Mucosa of descending colon (tissue), 3 donors: ENCODE measurements at regions not wholly inside any gene's neighbourhood (a gene's known extent, or its start where the extent isn't known, plus 50 kb on each side); places are given as distances from the start of the nearest gene placed in this dataset.

Experiments used
- ATAC-seq: fragments of 200-7000 bp; cut with Tn5 transposase; one replicate; pipeline ENCODE4 v1.9.1; 2020; ENCODE audit warnings: mild to moderate bottlenecking, moderate library complexity
- DNase-seq, 3 donors: peaks; one replicate each; pipeline ENCODE4 v3.0.0-alpha.2; 2020
- H3K36me3 ChIP-seq: fragments of 200-600 bp; one replicate; pipeline ENCODE4 v1.8.0; 2021; ENCODE audit warnings: low read depth, mild to moderate bottlenecking
- H3K4me1 ChIP-seq: fragments of 200-600 bp; one replicate; pipeline ENCODE4 v1.8.0; 2021; ENCODE audit warnings: low read depth, mild to moderate bottlenecking
- H3K4me3 ChIP-seq: fragments of 200-600 bp; one replicate; pipeline ENCODE4 v1.8.0; 2021; ENCODE audit warnings: mild to moderate bottlenecking
- H3K9me3 ChIP-seq: fragments of 200-600 bp; one replicate; pipeline ENCODE4 v1.8.0; 2021; ENCODE audit warnings: mild to moderate bottlenecking
- intact Hi-C, 2 donors: fragments of 100-400 bp; cut with DNase I in 1 of 2; cut with micrococcal nuclease in 1 of 2; formaldehyde crosslinking; loops; one replicate each; pipeline versions ENCODE4 v1.11.0 to v1.11.1; 2022; cut with DNase I, micrococcal nuclease
- TF ChIP-seq, protein P1 (sequence below): fragments of 200-600 bp; IDR thresholded peaks from one replicate; pipeline ENCODE4 v1.8.0; 2022; ENCODE audit warnings: antibody characterized with exemption, mild to moderate bottlenecking
- donor health status: DM: no; HTN: no; CAD: no; lungs with moderate emphysema.
- donor health status: DM: no; HTN: no; CAD: no.
- donor health status: DM: no; HTN: yes; CAD: no.

DNA sequence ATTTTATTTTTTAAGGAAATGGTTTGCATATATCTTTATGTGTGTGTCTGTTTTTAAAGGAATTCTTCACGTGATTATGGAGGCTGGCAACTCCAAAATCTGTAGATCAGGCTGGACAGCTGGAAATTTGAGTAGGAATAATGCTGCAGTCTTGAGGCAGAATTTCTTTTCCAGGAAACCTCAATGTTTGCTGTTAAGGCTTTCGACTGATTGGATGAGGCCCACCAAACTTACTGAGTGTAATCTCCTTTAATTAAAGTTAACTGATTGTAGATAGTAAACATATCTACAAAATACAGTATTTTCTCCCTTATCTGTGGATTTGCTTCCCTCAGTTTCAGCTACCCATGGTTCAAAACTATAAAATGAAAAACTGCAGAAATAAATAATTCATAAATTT lies 883.1 kb downstream of the TTLL7 start:
- intact Hi-C loops = no loop called here
- Histone ChIP-seq H3K36me3 (no peaks in the 10 kb centered on the region), H3K4me3 (no peak overlapping the region), H3K9me3 (no peaks in the 10 kb centered on the region), H3K4me1 (no peaks in the 10 kb centered on the region)
- ATAC-seq (no peak), DNase-seq (no peak)
- TF ChIP-seq, protein P1, sequence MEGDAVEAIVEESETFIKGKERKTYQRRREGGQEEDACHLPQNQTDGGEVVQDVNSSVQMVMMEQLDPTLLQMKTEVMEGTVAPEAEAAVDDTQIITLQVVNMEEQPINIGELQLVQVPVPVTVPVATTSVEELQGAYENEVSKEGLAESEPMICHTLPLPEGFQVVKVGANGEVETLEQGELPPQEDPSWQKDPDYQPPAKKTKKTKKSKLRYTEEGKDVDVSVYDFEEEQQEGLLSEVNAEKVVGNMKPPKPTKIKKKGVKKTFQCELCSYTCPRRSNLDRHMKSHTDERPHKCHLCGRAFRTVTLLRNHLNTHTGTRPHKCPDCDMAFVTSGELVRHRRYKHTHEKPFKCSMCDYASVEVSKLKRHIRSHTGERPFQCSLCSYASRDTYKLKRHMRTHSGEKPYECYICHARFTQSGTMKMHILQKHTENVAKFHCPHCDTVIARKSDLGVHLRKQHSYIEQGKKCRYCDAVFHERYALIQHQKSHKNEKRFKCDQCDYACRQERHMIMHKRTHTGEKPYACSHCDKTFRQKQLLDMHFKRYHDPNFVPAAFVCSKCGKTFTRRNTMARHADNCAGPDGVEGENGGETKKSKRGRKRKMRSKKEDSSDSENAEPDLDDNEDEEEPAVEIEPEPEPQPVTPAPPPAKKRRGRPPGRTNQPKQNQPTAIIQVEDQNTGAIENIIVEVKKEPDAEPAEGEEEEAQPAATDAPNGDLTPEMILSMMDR = no peak

DNA sequence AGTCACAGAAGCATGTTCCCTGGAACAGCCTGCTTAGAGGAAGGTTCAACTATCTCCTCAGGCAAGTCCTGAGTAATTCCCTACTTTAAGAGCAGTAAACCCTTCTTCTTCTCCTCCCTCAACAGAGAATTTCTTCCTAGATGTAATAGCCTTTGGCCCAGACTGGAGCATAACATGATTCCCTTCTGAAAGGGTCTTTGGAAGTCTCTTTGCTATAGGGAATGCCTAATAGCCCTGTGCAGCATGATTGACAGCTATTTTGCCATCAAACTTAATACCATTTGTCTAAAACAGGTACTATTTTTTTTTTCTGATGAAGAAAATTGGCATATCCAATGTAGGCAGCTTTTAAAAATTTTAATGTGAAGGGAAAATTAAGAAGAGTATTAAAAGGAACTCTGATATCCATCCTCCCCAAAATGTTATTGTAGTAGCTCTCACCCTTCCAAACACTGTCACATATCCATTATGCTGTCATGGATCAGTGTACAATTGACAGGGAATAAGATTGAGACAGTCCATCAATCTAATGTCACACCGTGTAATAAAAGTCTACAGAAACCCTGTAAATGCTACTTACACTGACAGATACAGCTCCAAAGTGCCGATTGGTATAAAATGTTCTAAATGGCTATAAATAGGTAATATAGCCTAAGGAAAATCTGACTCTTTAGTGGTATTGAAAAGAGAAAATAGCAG lies 884.6 kb downstream of the TTLL7 start:
- H3K4me1 ChIP-seq = no peaks in the 10 kb centered on the region
- no peak for DNase-seq
- intact Hi-C loops = no loop called here
- no peak overlapping the region for H3K4me3 ChIP-seq
- TF ChIP-seq, protein P1 = no peak
- H3K9me3 ChIP-seq = no peaks in the 10 kb centered on the region
- ATAC-seq = no peak
- no peaks in the 10 kb centered on the region for H3K36me3 ChIP-seq

DNA sequence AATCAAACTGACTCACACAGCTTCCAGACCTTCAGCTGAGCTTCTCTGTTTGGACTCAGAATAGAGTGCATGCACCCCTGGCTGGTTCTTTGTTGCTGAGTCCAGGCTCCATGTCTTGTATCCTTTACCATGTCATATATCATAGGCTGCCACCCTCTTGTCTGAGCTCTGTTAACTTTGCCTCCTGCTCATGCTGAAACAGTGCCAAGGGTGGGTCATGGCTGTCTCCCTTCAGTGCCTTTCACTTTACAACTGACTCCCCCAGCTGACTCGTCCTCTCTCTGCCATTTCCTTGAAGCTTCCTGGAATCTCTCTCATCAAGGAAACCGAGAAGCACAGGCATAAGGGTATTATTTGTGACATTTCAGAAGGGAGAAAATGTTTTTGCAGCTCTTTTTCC lies 885.3 kb downstream of the TTLL7 start:
- DNase-seq (no peak), ATAC-seq (no peak)
- TF ChIP-seq, protein P1 = no peak
- no peak overlapping the region for H3K4me3 ChIP-seq
- no peaks in the 10 kb centered on the region for H3K4me1 ChIP-seq
- H3K9me3 ChIP-seq = no peaks in the 10 kb centered on the region
- no peaks in the 10 kb centered on the region for H3K36me3 ChIP-seq
- intact Hi-C loops = no loop called here

DNA sequence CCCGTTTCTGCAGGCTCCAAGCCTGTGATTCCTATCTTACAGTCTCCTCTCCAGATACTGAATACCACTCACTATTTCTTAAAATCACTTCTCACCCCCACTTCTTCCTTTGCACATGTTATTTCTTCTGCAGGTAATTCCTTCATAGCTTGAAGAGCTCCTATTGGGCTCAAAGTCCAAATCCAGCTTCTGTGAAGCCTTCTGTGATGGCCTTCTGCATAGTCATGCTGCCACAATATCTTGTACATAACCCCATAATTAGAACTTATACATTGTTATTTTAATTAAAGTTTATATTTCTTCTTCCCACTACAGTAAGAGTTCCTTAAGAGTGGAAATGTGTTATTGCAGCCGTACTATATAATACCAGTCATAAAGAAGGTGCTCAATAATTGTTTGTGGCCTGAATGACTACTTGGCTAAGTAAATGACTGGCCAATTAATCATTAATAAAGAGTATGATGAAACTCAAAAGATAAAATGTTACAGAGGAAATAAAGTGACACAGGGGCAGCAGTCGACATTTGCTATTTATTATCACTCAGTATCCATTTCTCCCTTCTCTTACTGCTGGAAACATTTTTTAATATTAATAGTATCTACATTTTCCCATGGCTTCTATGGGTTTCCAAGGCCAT lies 886.6 kb downstream of the TTLL7 start:
- H3K4me3 ChIP-seq = no peak overlapping the region
- TF ChIP-seq, protein P1 = no peak
- H3K4me1 ChIP-seq = no peaks in the 10 kb centered on the region
- ATAC-seq (no peak), DNase-seq (no peak)
- intact Hi-C loops = no loop called here
- no peaks in the 10 kb centered on the region for H3K36me3 ChIP-seq
- H3K9me3 ChIP-seq = no peaks in the 10 kb centered on the region

DNA sequence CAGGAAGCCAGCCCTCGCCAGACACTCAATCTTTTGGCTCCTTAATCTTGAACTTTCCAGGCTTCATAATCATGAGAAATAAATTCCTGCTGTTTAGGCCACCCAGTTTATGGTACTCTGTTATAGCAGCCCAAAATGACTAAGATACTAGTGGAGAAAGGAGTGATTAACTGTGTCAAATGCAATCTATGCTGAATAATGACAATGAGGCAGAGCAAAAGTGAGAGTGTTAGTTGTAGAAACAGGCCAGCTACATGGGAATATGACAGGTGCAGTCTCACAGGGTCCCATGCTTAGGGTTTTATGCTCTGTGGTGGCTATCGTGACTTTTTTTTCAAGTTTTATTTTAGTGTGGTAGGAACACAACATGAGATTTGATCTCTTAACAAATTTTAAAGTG lies 888.8 kb downstream of the TTLL7 start:
- H3K4me3 ChIP-seq = no peak overlapping the region
- TF ChIP-seq, protein P1 = no peak
- intact Hi-C loops = no loop called here
- no peaks in the 10 kb centered on the region for H3K36me3 ChIP-seq
- DNase-seq = no peak
- no peak for ATAC-seq
- no peaks in the 10 kb centered on the region for H3K9me3 ChIP-seq
- H3K4me1 ChIP-seq = no peaks in the 10 kb centered on the region
